HL-60 (cell line): ENCODE measurements at regions not wholly inside any gene's neighbourhood (a gene's known extent, or its start where the extent isn't known, plus 50 kb on each side); places are given as distances from the start of the nearest gene placed in this dataset.

Source experiments
- DNase-seq, 2 experiments: peaks; one replicate each; pipeline ENCODE4 v3.0.0-alpha.2; 2010 to 2020; ENCODE audit warnings: low read depth in 1 of 2, low spot score in 1 of 2
- H3K27ac ChIP-seq: fragments of 250-450 bp; sonication (Bioruptor Pico); replicated peaks from 2 replicates; pipeline ENCODE4 v1.5.1; 2020; ENCODE audit warnings: mild to moderate bottlenecking, moderate library complexity
- H3K27me3 ChIP-seq: fragments of 250-450 bp; sonication (Bioruptor Pico); 2 replicates; pipeline ENCODE4 v1.5.1; 2021; ENCODE audit warnings: mild to moderate bottlenecking, moderate library complexity; ENCODE audit not compliant: insufficient read depth, poor library complexity, severe bottlenecking
- H3K4me3 ChIP-seq: replicated peaks from 2 replicates; pipeline ENCODE4 v1.5.1; 2011; ENCODE audit warnings: mild to moderate bottlenecking, control low read depth, low read length; ENCODE audit not compliant: insufficient read depth
- GABPA ChIP-seq: IDR thresholded peaks from 2 replicates; pipeline ENCODE4 v1.6.1; 2012; ENCODE audit warnings: low read depth
- POLR2AphosphoS5 ChIP-seq: IDR thresholded peaks from 2 replicates; pipeline ENCODE4 v1.6.1; 2012; ENCODE audit warnings: low read depth
- SPI1 ChIP-seq: IDR thresholded peaks from 2 replicates; pipeline ENCODE4 v1.6.1; 2012; ENCODE audit warnings: low read depth, mild to moderate bottlenecking, borderline replicate concordance
- TF ChIP-seq, protein P1 (sequence below): IDR thresholded peaks from one replicate; pipeline ENCODE4 v1.5.1; 2011; ENCODE audit warnings: low read length, control low read depth, inconsistent platforms; ENCODE audit not compliant: insufficient read depth
- TF ChIP-seq, protein P2 (sequence below): IDR thresholded peaks from 2 replicates; pipeline ENCODE4 v1.6.1; 2012; ENCODE audit warnings: low read depth; ENCODE audit not compliant: insufficient replicate concordance

DNA sequence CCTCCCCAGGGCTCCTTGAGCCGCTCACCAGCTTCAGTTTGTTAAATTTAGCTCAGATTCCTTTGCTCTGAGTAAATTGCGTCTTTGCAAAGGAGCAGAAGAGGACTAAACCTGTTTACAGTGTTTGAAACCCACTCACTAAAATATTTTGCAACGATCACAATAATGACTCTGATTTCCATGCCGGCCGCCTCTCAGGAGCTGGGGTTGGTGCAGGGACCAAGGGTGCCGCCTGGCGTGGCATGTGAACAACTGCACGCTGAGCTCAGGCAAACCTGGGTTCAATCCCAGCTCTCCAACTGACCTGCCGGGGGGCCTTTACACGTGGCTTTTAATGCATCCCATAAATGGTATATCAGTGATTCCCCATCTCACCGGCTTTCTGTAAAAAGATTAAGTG, 68.7 kb upstream of the CACNA1A start:
- TF ChIP-seq SPI1 (no peak), GABPA (no peak), POLR2AphosphoS5 (no peak)
- TF ChIP-seq, protein P1, sequence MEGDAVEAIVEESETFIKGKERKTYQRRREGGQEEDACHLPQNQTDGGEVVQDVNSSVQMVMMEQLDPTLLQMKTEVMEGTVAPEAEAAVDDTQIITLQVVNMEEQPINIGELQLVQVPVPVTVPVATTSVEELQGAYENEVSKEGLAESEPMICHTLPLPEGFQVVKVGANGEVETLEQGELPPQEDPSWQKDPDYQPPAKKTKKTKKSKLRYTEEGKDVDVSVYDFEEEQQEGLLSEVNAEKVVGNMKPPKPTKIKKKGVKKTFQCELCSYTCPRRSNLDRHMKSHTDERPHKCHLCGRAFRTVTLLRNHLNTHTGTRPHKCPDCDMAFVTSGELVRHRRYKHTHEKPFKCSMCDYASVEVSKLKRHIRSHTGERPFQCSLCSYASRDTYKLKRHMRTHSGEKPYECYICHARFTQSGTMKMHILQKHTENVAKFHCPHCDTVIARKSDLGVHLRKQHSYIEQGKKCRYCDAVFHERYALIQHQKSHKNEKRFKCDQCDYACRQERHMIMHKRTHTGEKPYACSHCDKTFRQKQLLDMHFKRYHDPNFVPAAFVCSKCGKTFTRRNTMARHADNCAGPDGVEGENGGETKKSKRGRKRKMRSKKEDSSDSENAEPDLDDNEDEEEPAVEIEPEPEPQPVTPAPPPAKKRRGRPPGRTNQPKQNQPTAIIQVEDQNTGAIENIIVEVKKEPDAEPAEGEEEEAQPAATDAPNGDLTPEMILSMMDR: no peak
- TF ChIP-seq, protein P2, sequence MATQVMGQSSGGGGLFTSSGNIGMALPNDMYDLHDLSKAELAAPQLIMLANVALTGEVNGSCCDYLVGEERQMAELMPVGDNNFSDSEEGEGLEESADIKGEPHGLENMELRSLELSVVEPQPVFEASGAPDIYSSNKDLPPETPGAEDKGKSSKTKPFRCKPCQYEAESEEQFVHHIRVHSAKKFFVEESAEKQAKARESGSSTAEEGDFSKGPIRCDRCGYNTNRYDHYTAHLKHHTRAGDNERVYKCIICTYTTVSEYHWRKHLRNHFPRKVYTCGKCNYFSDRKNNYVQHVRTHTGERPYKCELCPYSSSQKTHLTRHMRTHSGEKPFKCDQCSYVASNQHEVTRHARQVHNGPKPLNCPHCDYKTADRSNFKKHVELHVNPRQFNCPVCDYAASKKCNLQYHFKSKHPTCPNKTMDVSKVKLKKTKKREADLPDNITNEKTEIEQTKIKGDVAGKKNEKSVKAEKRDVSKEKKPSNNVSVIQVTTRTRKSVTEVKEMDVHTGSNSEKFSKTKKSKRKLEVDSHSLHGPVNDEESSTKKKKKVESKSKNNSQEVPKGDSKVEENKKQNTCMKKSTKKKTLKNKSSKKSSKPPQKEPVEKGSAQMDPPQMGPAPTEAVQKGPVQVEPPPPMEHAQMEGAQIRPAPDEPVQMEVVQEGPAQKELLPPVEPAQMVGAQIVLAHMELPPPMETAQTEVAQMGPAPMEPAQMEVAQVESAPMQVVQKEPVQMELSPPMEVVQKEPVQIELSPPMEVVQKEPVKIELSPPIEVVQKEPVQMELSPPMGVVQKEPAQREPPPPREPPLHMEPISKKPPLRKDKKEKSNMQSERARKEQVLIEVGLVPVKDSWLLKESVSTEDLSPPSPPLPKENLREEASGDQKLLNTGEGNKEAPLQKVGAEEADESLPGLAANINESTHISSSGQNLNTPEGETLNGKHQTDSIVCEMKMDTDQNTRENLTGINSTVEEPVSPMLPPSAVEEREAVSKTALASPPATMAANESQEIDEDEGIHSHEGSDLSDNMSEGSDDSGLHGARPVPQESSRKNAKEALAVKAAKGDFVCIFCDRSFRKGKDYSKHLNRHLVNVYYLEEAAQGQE: no peak
- Histone ChIP-seq H3K4me3 (no peak overlapping the region), H3K27me3 (no peaks in the 10 kb centered on the region), H3K27ac (no peak overlapping the region)
- DNase-seq: no peak

DNA sequence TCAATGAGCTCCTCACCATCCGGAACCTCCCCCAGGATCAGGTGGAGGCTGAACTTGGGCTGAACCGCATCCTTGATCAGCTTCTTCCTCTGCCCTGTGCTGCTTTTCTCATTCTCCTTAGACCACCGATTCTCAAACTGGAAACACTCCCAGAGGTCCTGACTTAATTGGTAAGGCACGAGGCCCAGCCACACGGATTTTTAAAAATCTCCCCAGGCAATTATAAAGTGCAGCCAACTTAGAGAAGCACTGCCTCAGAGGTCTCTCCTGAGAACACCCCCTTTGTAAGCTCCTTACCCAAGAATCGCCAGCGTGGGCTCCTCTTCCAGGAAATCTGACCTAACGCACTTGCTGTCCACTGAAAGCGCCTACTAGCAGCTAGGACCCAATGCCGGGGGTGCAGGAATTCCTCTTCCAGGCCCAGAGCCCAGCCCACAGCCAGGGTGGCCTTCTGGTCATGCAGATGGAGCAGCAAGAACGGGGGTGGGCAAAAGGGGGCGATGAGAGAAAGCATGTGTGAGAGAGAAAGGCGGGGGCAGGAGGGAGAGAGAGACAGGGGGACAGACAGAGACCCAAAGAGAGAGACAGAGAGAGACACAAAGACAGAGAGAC, 66.9 kb upstream of the CACNA1A start:
- no peak for DNase-seq
- TF ChIP-seq, protein P2: no peak
- no peak for TF ChIP-seq GABPA
- Histone ChIP-seq H3K27me3 (no peaks in the 10 kb centered on the region), H3K4me3 (no peak overlapping the region), H3K27ac (no peak overlapping the region)

DNA sequence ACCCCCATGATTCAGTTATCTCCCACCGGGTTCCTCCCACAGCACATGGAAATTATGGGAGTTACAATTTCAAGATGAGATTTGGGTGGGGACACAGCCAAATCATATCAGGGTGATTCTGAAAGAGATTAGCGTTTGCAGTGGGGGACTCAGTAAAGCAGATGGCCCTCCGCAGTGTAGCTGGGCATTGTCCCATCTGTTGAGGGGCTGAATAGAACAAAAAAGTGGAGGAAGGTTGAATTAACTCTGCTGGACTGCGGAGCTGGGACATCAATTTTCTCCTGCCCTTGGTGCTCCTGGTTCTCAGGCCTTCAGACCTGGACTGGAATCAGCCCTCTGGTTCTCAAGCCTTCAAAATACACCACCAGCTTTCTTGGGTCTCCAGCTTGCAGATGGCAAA, 55.2 kb upstream of the CACNA1A start:
- TF ChIP-seq, protein P2: no peak
- TF ChIP-seq SPI1: no peak
- no peak for TF ChIP-seq GABPA
- Histone ChIP-seq H3K27ac (no peak overlapping the region), H3K4me3 (no peak overlapping the region), H3K27me3 (no peaks in the 10 kb centered on the region)
- DNase-seq: no peak

DNA sequence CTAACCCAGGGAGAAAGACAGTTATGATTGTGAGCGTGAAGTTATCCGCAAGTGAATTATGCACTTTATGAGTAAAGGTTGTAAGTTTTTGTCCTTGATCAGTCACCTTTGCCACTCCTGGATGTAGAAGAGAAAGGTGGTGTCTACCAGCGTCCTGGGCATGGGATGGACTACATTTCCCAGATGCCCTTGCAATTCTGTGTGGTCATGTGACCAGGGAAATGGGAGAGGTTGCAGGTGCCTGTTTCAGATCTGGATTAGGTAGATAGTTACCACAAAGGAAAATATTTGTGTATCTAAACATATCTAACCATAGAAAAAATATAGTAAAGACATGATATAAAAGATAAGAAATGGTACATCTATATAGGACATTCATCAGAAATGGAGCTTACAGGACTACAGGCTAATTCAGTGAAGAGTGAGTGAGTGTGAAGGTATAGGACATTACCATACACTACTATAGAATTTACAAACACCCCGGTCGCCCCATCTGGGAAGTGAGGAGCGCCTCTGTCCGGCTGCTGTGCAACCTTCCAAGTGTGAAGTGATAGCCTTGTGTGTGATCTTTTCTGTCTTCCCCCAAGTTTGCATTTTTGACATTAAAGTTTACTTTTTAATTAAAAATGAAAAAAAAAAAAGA, 51.6 kb upstream of the CACNA1A start:
- Histone ChIP-seq H3K27ac (no peak overlapping the region), H3K27me3 (no peaks in the 10 kb centered on the region), H3K4me3 (no peak overlapping the region)
- TF ChIP-seq GABPA (no peak), POLR2AphosphoS5 (no peak), SPI1 (no peak)
- TF ChIP-seq, protein P2: no peak
- TF ChIP-seq, protein P1: no peak
- no peak for DNase-seq
